ENCODE measurements at regions not wholly inside any gene's neighbourhood (a gene's known extent, or its start where the extent isn't known, plus 50 kb on each side); places are given as distances from the start of the nearest gene placed in this dataset.
"Not testable (repeated sequence)": the region's sequence is repeated elsewhere in the genome, so short reads cannot be mapped to it uniquely, and the experiment has no call there.

GRCh38 chr13:38463048-38463447, 113.4 kb downstream of the UFM1 start:
- DNase-seq (ENCODE audit: low spot score) = no peak
- no peak for TF ChIP-seq CTCF (conservative IDR thresholded peaks at IDR 0.05; ENCODE audit: low read depth)
- H3K27ac ChIP-seq = no peak overlapping the region
- ChIA-PET POLR2A (ENCODE audit: low non-redundant PET) (no interaction called here), CTCF (no interaction called here)

GRCh38 chr13:38472411-38472810, 122.8 kb downstream of the UFM1 start:
- CTCF ChIA-PET; POLR2A ChIA-PET (ENCODE audit: low non-redundant PET); DNase-seq (ENCODE audit: low spot score); H3K27ac ChIP-seq: not testable (repeated sequence)

- no peak for TF ChIP-seq CTCF (conservative IDR thresholded peaks at IDR 0.05; ENCODE audit: low read depth)
- no peak overlapping the region for H3K27ac ChIP-seq
- ChIA-PET POLR2A (ENCODE audit: low non-redundant PET) (no interaction called here), CTCF (no interaction called here)
- no peak for DNase-seq (ENCODE audit: low spot score)
Measured at GRCh38 chr13:38473305-38473704, 123.7 kb downstream of the UFM1 start.

GRCh38 chr13:38477676-38478075, 128.0 kb downstream of the UFM1 start:
- ChIA-PET POLR2A (ENCODE audit: low non-redundant PET) (no interaction called here), CTCF (interaction anchor here (1.2 kb wide), 1 partner anchor 48 kb away, joined by 3 read pairs; no protein-coding TSS in a partner anchor)
- TF ChIP-seq CTCF (conservative IDR thresholded peaks at IDR 0.05; ENCODE audit: low read depth) = no peak
- DNase-seq (ENCODE audit: low spot score) = no peak
- no peak overlapping the region for H3K27ac ChIP-seq

- no peak for TF ChIP-seq CTCF (conservative IDR thresholded peaks at IDR 0.05; ENCODE audit: low read depth)
- DNase-seq (ENCODE audit: low spot score) = no peak
- ChIA-PET CTCF (no interaction called here), POLR2A (ENCODE audit: low non-redundant PET) (no interaction called here)
- no peak overlapping the region for H3K27ac ChIP-seq
Measured at GRCh38 chr13:38483623-38484022, 134.0 kb downstream of the UFM1 start.

GRCh38 chr13:38490657-38491056, 141.0 kb downstream of the UFM1 start:
- ChIA-PET POLR2A (ENCODE audit: low non-redundant PET) (no interaction called here), CTCF (no interaction called here)
- TF ChIP-seq CTCF (conservative IDR thresholded peaks at IDR 0.05; ENCODE audit: low read depth) = no peak
- no peak overlapping the region for H3K27ac ChIP-seq
- no peak for DNase-seq (ENCODE audit: low spot score)

GRCh38 chr13:38494445-38494844, 144.8 kb downstream of the UFM1 start:
- ChIA-PET CTCF (no interaction called here), POLR2A (ENCODE audit: low non-redundant PET) (no interaction called here)
- TF ChIP-seq CTCF (conservative IDR thresholded peaks at IDR 0.05; ENCODE audit: low read depth) = no peak
- no peak overlapping the region for H3K27ac ChIP-seq
- no peak for DNase-seq (ENCODE audit: low spot score)

Data from RWPE1 (cell line).